Suprapubic skin (tissue), 3 donors: ENCODE measurements at regions not wholly inside any gene's neighbourhood (a gene's known extent, or its start where the extent isn't known, plus 50 kb on each side); places are given as distances from the start of the nearest gene placed in this dataset.

Experiments
- EP300 ChIP-seq: sonication (generic); formaldehyde crosslinking; IDR thresholded peaks from one replicate; pipeline ENCODE4 v1.6.1; 2017; ENCODE audit warnings: antibody characterized with exemption
- TF ChIP-seq, protein P1 (sequence below), 2 donors: fragments of 200-600 bp in 1 of 2; fragments of 450-650 bp in 1 of 2; sonication (generic) in 1 of 2; IDR thresholded peaks; one replicate each; pipeline ENCODE4 v1.5.1; 2016 to 2019; ENCODE audit warnings: antibody characterized with exemption in 2 of 2, mild to moderate bottlenecking in 1 of 2, moderate library complexity in 1 of 2

DNA sequence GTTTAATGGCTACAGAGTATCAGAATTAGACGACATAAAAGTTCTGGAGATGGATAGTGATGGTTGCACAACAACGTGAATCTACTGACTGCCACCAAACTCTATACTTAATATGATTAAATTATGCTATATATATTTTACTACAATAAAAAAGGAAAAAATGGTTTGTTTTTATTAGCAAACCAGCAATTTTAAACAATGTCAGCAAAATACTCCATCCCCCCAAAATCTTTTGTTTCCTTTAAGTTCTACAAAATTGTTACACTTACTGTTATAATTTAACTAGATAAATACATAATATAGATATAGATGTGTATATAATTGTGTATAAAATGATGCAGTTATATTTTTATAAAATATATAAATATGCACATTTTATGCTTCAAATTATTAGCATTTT is 710.8 kb upstream of the UBE2E2 start:
- TF ChIP-seq EP300: no peak
- TF ChIP-seq, protein P1, sequence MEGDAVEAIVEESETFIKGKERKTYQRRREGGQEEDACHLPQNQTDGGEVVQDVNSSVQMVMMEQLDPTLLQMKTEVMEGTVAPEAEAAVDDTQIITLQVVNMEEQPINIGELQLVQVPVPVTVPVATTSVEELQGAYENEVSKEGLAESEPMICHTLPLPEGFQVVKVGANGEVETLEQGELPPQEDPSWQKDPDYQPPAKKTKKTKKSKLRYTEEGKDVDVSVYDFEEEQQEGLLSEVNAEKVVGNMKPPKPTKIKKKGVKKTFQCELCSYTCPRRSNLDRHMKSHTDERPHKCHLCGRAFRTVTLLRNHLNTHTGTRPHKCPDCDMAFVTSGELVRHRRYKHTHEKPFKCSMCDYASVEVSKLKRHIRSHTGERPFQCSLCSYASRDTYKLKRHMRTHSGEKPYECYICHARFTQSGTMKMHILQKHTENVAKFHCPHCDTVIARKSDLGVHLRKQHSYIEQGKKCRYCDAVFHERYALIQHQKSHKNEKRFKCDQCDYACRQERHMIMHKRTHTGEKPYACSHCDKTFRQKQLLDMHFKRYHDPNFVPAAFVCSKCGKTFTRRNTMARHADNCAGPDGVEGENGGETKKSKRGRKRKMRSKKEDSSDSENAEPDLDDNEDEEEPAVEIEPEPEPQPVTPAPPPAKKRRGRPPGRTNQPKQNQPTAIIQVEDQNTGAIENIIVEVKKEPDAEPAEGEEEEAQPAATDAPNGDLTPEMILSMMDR (IDR thresholded peaks at IDR 0.05): no peak
